Mesenchymal stem cell (in vitro differentiated cells and primary cell): ENCODE measurements at regions not wholly inside any gene's neighbourhood (a gene's known extent, or its start where the extent isn't known, plus 50 kb on each side); places are given as distances from the start of the nearest gene placed in this dataset.

Experiments used
- DNase-seq: peaks from one replicate; pipeline ENCODE4 v3.0.0-alpha.2; 2013
- H2AFZ ChIP-seq: one replicate; pipeline ENCODE4 v1.6.1; 2013; ENCODE audit warnings: low read depth, mild to moderate bottlenecking, control low read depth, inconsistent platforms, low read length, moderate library complexity
- H2AK5ac ChIP-seq: 2 replicates; pipeline ENCODE4 v1.6.1; 2013; ENCODE audit warnings: low read length, moderate library complexity, mild to moderate bottlenecking, inconsistent platforms; ENCODE audit not compliant: severe bottlenecking
- H2BK120ac ChIP-seq: one replicate; pipeline ENCODE4 v1.6.1; 2013; ENCODE audit warnings: low read depth, mild to moderate bottlenecking, inconsistent platforms, low read length, moderate library complexity
- H2BK12ac ChIP-seq, 2 experiments: one replicate each; pipeline ENCODE4 v1.6.1; 2013; ENCODE audit warnings: inconsistent platforms in 2 of 2, low read length in 2 of 2, mild to moderate bottlenecking in 2 of 2, moderate library complexity in 2 of 2, control low read depth in 1 of 2
- H2BK15ac ChIP-seq: one replicate; pipeline ENCODE4 v1.6.1; 2013; ENCODE audit warnings: mild to moderate bottlenecking, low read depth, inconsistent platforms; ENCODE audit not compliant: poor library complexity, severe bottlenecking
- H2BK5ac ChIP-seq: 2 replicates; pipeline ENCODE4 v1.6.1; 2013; ENCODE audit warnings: low read depth, mild to moderate bottlenecking, low read length, control low read depth, inconsistent platforms; ENCODE audit not compliant: poor library complexity, severe bottlenecking
- H3K14ac ChIP-seq, 2 experiments: one replicate each; pipeline ENCODE4 v1.6.1; 2013; ENCODE audit warnings: inconsistent platforms in 2 of 2, low read length in 2 of 2, control low read depth in 1 of 2, mild to moderate bottlenecking in 1 of 2, moderate library complexity in 1 of 2
- H3K18ac ChIP-seq, 2 experiments: one replicate each; pipeline ENCODE4 v1.6.1; 2013; ENCODE audit warnings: inconsistent platforms in 2 of 2, low read length in 2 of 2, control low read depth in 1 of 2, low read depth in 1 of 2, mild to moderate bottlenecking in 1 of 2
- H3K23ac ChIP-seq, 2 experiments: one replicate each; pipeline ENCODE4 v1.6.1; 2013; ENCODE audit warnings: inconsistent platforms in 2 of 2, low read length in 2 of 2, mild to moderate bottlenecking in 2 of 2, moderate library complexity in 2 of 2, control low read depth in 1 of 2
- H3K27ac ChIP-seq: 2 replicates; pipeline ENCODE4 v1.5.1; 2013; ENCODE audit warnings: mild to moderate bottlenecking, moderate library complexity, low read length, control low read depth, inconsistent platforms; ENCODE audit not compliant: poor library complexity, severe bottlenecking
- H3K27me3 ChIP-seq, 2 experiments: 2 replicates each; pipeline versions ENCODE4 v1.6.1 to v1.7.0; 2013; ENCODE audit warnings: low read length in 2 of 2, mild to moderate bottlenecking in 2 of 2, moderate library complexity in 2 of 2, control low read depth in 1 of 2, inconsistent platforms in 1 of 2; ENCODE audit not compliant: control insufficient read depth in 1 of 2, insufficient read depth in 1 of 2
- H3K36me3 ChIP-seq, 2 experiments: 2 replicates each; pipeline versions ENCODE4 v1.6.1 to v1.7.0; 2013; ENCODE audit warnings: low read length in 2 of 2, control low read depth in 1 of 2, inconsistent platforms in 1 of 2, low read depth in 1 of 2, mild to moderate bottlenecking in 1 of 2; ENCODE audit not compliant: insufficient read depth in 2 of 2, control insufficient read depth in 1 of 2
- H3K4ac ChIP-seq, 2 experiments: one replicate each; pipeline ENCODE4 v1.6.1; 2013; ENCODE audit warnings: inconsistent platforms in 2 of 2, low read length in 2 of 2, mild to moderate bottlenecking in 2 of 2, moderate library complexity in 2 of 2, control low read depth in 1 of 2, low read depth in 1 of 2
- H3K4me1 ChIP-seq: 2 replicates; pipeline ENCODE4 v1.6.1; 2013; ENCODE audit warnings: low read depth, low read length, control low read depth; ENCODE audit not compliant: control insufficient read depth, insufficient read depth
- H3K4me2 ChIP-seq: 2 replicates; pipeline ENCODE4 v1.6.1; 2013; ENCODE audit warnings: low read length, mild to moderate bottlenecking, inconsistent platforms; ENCODE audit not compliant: poor library complexity, severe bottlenecking
- H3K4me3 ChIP-seq, 2 experiments: 2 replicates each; pipeline versions ENCODE4 v1.5.1 to v1.7.0; 2013; ENCODE audit warnings: low read length in 2 of 2, mild to moderate bottlenecking in 2 of 2, control low read depth in 1 of 2, low read depth in 1 of 2; ENCODE audit not compliant: insufficient read depth in 1 of 2
- H3K79me1 ChIP-seq: replicated peaks from 2 replicates; pipeline ENCODE4 v1.6.1; 2013; ENCODE audit warnings: mild to moderate bottlenecking, control low read depth, low read length, inconsistent platforms; ENCODE audit not compliant: poor library complexity, severe bottlenecking
- H3K9ac ChIP-seq: 2 replicates; pipeline ENCODE4 v1.7.0; 2013; ENCODE audit warnings: mild to moderate bottlenecking, low read length, moderate library complexity
- H3K9me3 ChIP-seq: 2 replicates; pipeline ENCODE4 v1.7.0; 2013; ENCODE audit warnings: mild to moderate bottlenecking, low read length; ENCODE audit not compliant: control insufficient read depth
- H4K8ac ChIP-seq: one replicate; pipeline ENCODE4 v1.6.1; 2013; ENCODE audit warnings: inconsistent platforms, mild to moderate bottlenecking, low read length, moderate library complexity
- H4K91ac ChIP-seq: one replicate; pipeline ENCODE4 v1.6.1; 2013; ENCODE audit warnings: mild to moderate bottlenecking, low read length, inconsistent platforms
- WGBS: methylation state at CpG from one replicate; pipeline ENCODE4 v1.1.7; 2013; ENCODE audit warnings: mixed read lengths; 5-methylcytosine and 5-hydroxymethylcytosine counted together

DNA sequence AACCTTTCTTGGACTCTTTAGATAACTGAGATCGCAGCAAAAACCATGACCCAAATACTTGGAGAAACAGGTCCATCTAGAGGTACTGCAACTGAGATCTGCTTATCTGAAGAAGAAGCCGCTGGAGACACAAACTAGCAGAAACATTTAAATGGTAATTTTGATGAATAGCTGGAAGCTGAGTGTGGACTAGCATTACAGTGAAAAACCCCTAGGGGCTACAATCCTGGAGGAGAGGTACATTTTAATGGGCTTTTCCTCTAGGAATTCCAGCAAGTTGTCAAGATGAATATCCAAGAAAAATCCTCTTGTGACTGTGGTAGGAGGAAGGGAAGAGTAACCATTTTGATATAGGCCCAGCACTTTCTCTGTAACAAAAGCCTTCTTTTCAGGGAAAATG, 592.5 kb upstream of the GRIA3 start:
- no peak overlapping the region for H3K18ac ChIP-seq
- H3K9ac ChIP-seq: no peak overlapping the region
- 10% methylated on average over 1 of the region's 2 CpGs for WGBS
- H4K91ac ChIP-seq: no peak overlapping the region
- H3K4me3 ChIP-seq: no peak overlapping the region
- no peaks in the 10 kb centered on the region for H3K9me3 ChIP-seq
- H2BK15ac ChIP-seq: no peak overlapping the region
- no peak overlapping the region for H4K8ac ChIP-seq
- H3K14ac ChIP-seq: no peak overlapping the region
- H3K4me1 ChIP-seq: no peaks in the 10 kb centered on the region
- H3K23ac ChIP-seq: no peak overlapping the region
- no peaks in the 10 kb centered on the region for H3K27me3 ChIP-seq
- H3K4ac ChIP-seq: no peak overlapping the region
- no peak overlapping the region for H3K27ac ChIP-seq
- H3K4me2 ChIP-seq: no peak overlapping the region
- no peak for DNase-seq
- H2BK120ac ChIP-seq: no peak overlapping the region
- H2AK5ac ChIP-seq: no peak overlapping the region
- H2BK5ac ChIP-seq: no peak overlapping the region
- H2AFZ ChIP-seq: no peak overlapping the region
- no peaks in the 10 kb centered on the region for H3K36me3 ChIP-seq
- no peak overlapping the region for H2BK12ac ChIP-seq
- no peaks in the 10 kb centered on the region for H3K79me1 ChIP-seq

DNA sequence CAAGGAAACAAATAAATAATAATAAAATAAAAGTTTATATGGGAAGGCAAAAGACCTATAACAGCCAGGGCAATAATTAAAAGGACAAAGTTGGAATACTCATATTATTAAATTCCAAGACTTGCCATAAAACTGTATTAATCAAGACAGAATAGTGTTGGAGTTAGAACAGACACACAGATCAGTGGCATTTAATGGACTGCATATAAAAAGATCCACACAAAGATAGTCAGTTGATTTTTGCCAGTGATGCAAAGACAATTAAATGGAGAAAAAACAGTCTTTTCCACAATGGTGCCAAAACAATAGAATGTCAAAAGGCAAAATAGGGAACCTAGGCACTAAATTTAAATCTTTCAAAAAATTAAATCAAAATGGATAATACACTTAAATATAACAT, 587.1 kb upstream of the GRIA3 start:
- no peaks in the 10 kb centered on the region for H3K79me1 ChIP-seq
- no peak overlapping the region for H3K27ac ChIP-seq
- H3K9ac ChIP-seq: no peak overlapping the region
- no peak overlapping the region for H3K4ac ChIP-seq
- H4K8ac ChIP-seq: no peak overlapping the region
- H2AK5ac ChIP-seq: no peak overlapping the region
- no peak overlapping the region for H3K18ac ChIP-seq
- no peaks in the 10 kb centered on the region for H3K27me3 ChIP-seq
- DNase-seq: no peak
- H2BK120ac ChIP-seq: no peak overlapping the region
- no peaks in the 10 kb centered on the region for H3K4me1 ChIP-seq
- no peak overlapping the region for H2BK12ac ChIP-seq
- no peak overlapping the region for H3K4me3 ChIP-seq
- no peak overlapping the region for H3K23ac ChIP-seq
- no peak overlapping the region for H3K4me2 ChIP-seq
- no peak overlapping the region for H2BK15ac ChIP-seq
- H3K14ac ChIP-seq: no peak overlapping the region
- no peaks in the 10 kb centered on the region for H3K9me3 ChIP-seq
- no peak overlapping the region for H2BK5ac ChIP-seq
- no peaks in the 10 kb centered on the region for H3K36me3 ChIP-seq
- no peak overlapping the region for H4K91ac ChIP-seq
- no peak overlapping the region for H2AFZ ChIP-seq

DNA sequence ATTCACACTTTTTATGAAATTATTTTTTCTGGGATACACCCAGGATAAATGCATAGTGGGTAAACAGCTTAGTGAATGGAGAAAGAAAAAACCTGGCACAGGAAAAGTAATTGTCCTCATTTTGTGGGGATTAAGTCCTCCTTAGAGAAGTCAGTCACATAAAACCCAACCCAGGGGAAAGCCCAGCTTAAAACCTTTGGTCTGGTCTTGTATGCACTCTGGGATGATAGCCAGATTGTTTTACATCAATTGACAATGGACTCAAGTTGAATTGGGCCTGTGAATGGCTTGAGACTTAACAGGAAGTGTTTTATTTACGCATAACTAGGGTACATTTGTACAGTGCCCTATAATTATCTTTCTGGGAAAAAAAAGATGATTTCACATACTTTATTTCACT, 561.3 kb upstream of the GRIA3 start:
- Histone ChIP-seq H3K18ac (no peak overlapping the region), H3K79me1 (no peaks in the 10 kb centered on the region), H2BK12ac (no peak overlapping the region), H3K14ac (no peak overlapping the region), H3K4me1 (no peaks in the 10 kb centered on the region), H3K9ac (no peak overlapping the region), H2BK120ac (no peak overlapping the region), H3K4me2 (no peak overlapping the region), H4K91ac (no peak overlapping the region), H3K27me3 (no peaks in the 10 kb centered on the region), H3K36me3 (no peaks in the 10 kb centered on the region), H2AK5ac (no peak overlapping the region), H3K4me3 (no peak overlapping the region), H2BK5ac (no peak overlapping the region), H2AFZ (no peak overlapping the region), H2BK15ac (no peak overlapping the region), H3K9me3 (peaks cover 5% of the 10 kb centered on the region), H3K23ac (no peak overlapping the region), H3K27ac (no peak overlapping the region), H4K8ac (no peak overlapping the region), H3K4ac (no peak overlapping the region)
- DNase-seq: no peak
- no CpG with 5 or more reads among the region's 1 CpG for WGBS

DNA sequence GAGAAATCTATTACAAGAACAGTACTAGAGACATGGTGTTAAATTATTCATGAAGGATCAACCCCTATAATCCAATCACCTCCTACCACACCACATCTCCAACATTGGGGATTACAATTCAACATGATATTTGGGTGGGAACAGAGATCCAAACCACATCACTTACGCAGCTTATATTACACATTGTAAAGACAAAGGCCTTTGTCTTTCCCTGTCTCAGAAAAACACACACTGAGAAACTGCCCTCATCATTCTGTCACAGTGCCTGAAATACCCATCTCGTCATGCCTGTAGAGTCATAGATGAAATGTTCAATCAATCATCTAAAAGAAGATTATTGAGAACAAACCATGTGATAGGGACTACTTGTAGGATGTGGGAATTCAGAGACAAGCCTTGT, 558.8 kb upstream of the GRIA3 start:
- Histone ChIP-seq H3K27me3 (no peaks in the 10 kb centered on the region), H3K4me2 (no peak overlapping the region), H2BK12ac (no peak overlapping the region), H3K27ac (no peak overlapping the region), H2BK5ac (no peak overlapping the region), H2BK120ac (no peak overlapping the region), H4K91ac (no peak overlapping the region), H3K14ac (no peak overlapping the region), H3K4me3 (no peak overlapping the region), H3K9ac (peak overlapping the region; percentile 39), H2AK5ac (no peak overlapping the region), H3K18ac (no peak overlapping the region), H3K23ac (no peak overlapping the region), H4K8ac (no peak overlapping the region), H3K4ac (no peak overlapping the region), H3K4me1 (no peaks in the 10 kb centered on the region), H3K36me3 (no peaks in the 10 kb centered on the region), H2AFZ (no peak overlapping the region), H3K9me3 (no peaks in the 10 kb centered on the region), H3K79me1 (no peaks in the 10 kb centered on the region), H2BK15ac (no peak overlapping the region)
- WGBS: 71% methylated on average over 1 of the region's 2 CpGs
- no peak for DNase-seq
